ENCODE measurements at regions not wholly inside any gene's neighbourhood (a gene's known extent, or its start where the extent isn't known, plus 50 kb on each side); places are given as distances from the start of the nearest gene placed in this dataset.

GRCh38 chr9:13427587-13427986, 148.1 kb upstream of the MPDZ start:
- TF ChIP-seq, protein P1, sequence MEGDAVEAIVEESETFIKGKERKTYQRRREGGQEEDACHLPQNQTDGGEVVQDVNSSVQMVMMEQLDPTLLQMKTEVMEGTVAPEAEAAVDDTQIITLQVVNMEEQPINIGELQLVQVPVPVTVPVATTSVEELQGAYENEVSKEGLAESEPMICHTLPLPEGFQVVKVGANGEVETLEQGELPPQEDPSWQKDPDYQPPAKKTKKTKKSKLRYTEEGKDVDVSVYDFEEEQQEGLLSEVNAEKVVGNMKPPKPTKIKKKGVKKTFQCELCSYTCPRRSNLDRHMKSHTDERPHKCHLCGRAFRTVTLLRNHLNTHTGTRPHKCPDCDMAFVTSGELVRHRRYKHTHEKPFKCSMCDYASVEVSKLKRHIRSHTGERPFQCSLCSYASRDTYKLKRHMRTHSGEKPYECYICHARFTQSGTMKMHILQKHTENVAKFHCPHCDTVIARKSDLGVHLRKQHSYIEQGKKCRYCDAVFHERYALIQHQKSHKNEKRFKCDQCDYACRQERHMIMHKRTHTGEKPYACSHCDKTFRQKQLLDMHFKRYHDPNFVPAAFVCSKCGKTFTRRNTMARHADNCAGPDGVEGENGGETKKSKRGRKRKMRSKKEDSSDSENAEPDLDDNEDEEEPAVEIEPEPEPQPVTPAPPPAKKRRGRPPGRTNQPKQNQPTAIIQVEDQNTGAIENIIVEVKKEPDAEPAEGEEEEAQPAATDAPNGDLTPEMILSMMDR (IDR thresholded peaks at IDR 0.05): peak in 4 of 7 experiments; percentile 41 to 76 (median 62)
- TF ChIP-seq POLR2A (IDR thresholded peaks at IDR 0.05) (no peak), EP300 (IDR thresholded peaks at IDR 0.05) (no peak)

Data from stomach (tissue), 4 donors.